Body of pancreas (tissue), 4 donors: ENCODE measurements at regions not wholly inside any gene's neighbourhood (a gene's known extent, or its start where the extent isn't known, plus 50 kb on each side); places are given as distances from the start of the nearest gene placed in this dataset.

Source experiments
- CTCF ChIP-seq, 7 experiments: fragments of 450-650 bp in 4 of 7; fragments of 200-600 bp in 3 of 7; sonication (generic) in 3 of 7; IDR thresholded peaks; one replicate each; pipeline ENCODE4 v1.5.1; 2016 to 2019; ENCODE audit warnings: antibody characterized with exemption in 7 of 7
- POLR2A ChIP-seq, 3 donors: fragments of 450-650 bp; IDR thresholded peaks; one replicate each; pipeline ENCODE4 v1.6.1; 2016; ENCODE audit warnings: antibody characterized with exemption in 3 of 3, mild to moderate bottlenecking in 2 of 3

DNA sequence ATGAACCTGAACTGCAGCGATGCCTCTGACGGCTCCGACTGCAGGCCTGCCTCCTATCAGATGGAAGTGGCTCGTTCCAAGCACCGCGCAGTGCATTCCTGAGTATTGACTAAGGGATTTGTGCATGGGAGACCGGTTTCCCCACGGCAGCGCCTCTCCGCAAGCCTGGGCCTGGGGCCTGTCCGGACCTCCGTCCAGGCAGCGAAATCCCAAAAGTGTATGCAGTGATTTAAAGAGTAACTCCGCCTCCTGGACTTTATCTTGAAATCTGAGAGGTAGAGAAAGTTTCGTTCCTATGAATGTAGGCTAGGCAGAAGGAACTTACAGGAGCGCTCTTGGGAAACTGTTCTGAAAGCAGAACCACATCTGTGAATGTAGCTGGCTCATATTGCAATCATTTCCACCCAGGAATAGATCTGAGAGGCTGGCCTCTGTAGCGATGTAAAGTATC is 106.2 kb upstream of the CELF2 start:
- TF ChIP-seq CTCF (IDR thresholded peaks at IDR 0.05) (no peak), POLR2A (IDR thresholded peaks at IDR 0.05) (no peak)
